Stimulated activated CD4-positive, alpha-beta T cell treated with anti-CD3 and anti-CD28 coated beads, Interleukin-15, amount 100 ng/mL, for 24 hours (primary cell): ENCODE measurements at regions not wholly inside any gene's neighbourhood (a gene's known extent, or its start where the extent isn't known, plus 50 kb on each side); places are given as distances from the start of the nearest gene placed in this dataset.
A peak's percentile ranks its signal among the peaks of the same experiment; 100 is the strongest.

Experiments
- DNase-seq: peaks from one replicate; pipeline ENCODE4 v3.0.0-alpha.2; 2020

GRCh38 chr11:72525466-72525865 is 91.1 kb upstream of the CLPB start:
- no peak for DNase-seq

GRCh38 chr11:72524711-72525110 is 90.4 kb upstream of the CLPB start:
- no peak for DNase-seq

- no peak for DNase-seq
Measured at GRCh38 chr11:72523991-72524390, 89.7 kb upstream of the CLPB start.

GRCh38 chr11:72522186-72522585 is 87.9 kb upstream of the CLPB start:
- DNase-seq, result no peak

GRCh38 chr11:72521664-72522063 is 87.3 kb upstream of the CLPB start:
- no peak for DNase-seq

- DNase-seq, result no peak
Measured at GRCh38 chr11:72520815-72521214, 86.5 kb upstream of the CLPB start.

GRCh38 chr11:72519882-72520281 is 85.6 kb upstream of the CLPB start:
- DNase-seq, result peak; percentile 5

GRCh38 chr11:72519220-72519881 is 85.0 kb upstream of the CLPB start:
- DNase-seq, result peak; percentile 9

- DNase-seq, result no peak
Measured at GRCh38 chr11:72514331-72514730, 80.0 kb upstream of the CLPB start.

- DNase-seq, result no peak
Measured at GRCh38 chr11:72513411-72513810, 79.1 kb upstream of the CLPB start.

- no peak for DNase-seq
Measured at GRCh38 chr11:72512956-72513355, 78.6 kb upstream of the CLPB start.

GRCh38 chr11:72511393-72512047 is 77.2 kb upstream of the CLPB start:
- no peak for DNase-seq

- DNase-seq, result no peak
Measured at GRCh38 chr11:72507050-72507449, 72.7 kb upstream of the CLPB start.

- no peak for DNase-seq
Measured at GRCh38 chr11:72497731-72498130, 63.4 kb upstream of the CLPB start.

GRCh38 chr11:72494109-72494429 is 59.7 kb upstream of the CLPB start:
- no peak for DNase-seq

- DNase-seq, result no peak
Measured at GRCh38 chr11:72493426-72494108, 59.2 kb upstream of the CLPB start.

GRCh38 chr11:72491001-72491400 is 56.7 kb upstream of the CLPB start:
- no peak for DNase-seq
